PC-3 (cell line): ENCODE measurements at regions not wholly inside any gene's neighbourhood (a gene's known extent, or its start where the extent isn't known, plus 50 kb on each side); places are given as distances from the start of the nearest gene placed in this dataset.

Experiments
- CTCF ChIP-seq: fragments of 300-600 bp; sonication (generic); conservative IDR thresholded peaks from 2 replicates; pipeline ENCODE4 v1.5.1; 2017; ENCODE audit warnings: antibody characterized with exemption, low read depth, mild to moderate bottlenecking, low read length
- EZH2 ChIP-seq: fragments of 300-600 bp; sonication (generic); IDR thresholded peaks from one replicate; pipeline ENCODE4 v1.6.1; 2017; ENCODE audit warnings: antibody characterized with exemption, mild to moderate bottlenecking, low read length; ENCODE audit not compliant: unreplicated experiment
- EZH2phosphoT487 ChIP-seq: fragments of 300-600 bp; sonication (generic); IDR thresholded peaks from 2 replicates; pipeline ENCODE4 v1.6.1; 2018; ENCODE audit warnings: mild to moderate bottlenecking, antibody characterized with exemption, low read length, borderline replicate concordance

GRCh38 chr12:82627799-82628198, 58.9 kb upstream of the TMTC2 start:
- TF ChIP-seq EZH2 (no peak), CTCF (peak; percentile 88), EZH2phosphoT487 (no peak)
